ENCODE measurements at regions not wholly inside any gene's neighbourhood (a gene's known extent, or its start where the extent isn't known, plus 50 kb on each side); places are given as distances from the start of the nearest gene placed in this dataset.

DNA sequence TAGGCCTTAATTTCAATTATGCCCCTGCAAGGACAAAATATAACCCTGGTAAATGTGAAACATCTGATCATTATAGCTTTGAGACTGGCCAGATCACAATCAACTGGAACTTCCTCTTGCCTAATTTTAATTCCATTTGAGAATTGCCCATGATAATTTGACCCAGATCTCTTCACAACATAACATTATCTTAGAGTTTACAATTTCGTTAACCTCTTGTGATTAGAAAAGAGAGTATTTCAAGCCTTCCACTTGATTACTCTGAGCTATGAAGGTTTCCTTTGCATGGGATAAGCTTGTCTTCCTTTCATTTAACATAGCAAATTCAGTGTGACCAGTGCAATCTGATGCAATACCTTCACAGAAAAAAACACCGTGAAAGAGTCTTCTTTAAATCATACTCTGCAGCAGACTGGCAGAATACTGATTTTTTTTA is 143.6 kb downstream of the DUSP6 start:
- no peak for TF ChIP-seq EP300 (IDR thresholded peaks at IDR 0.05)
- no peak for TF ChIP-seq POLR2A (IDR thresholded peaks at IDR 0.05)
- no peak for TF ChIP-seq CTCF (IDR thresholded peaks at IDR 0.05)
- H3K27ac ChIP-seq: no peak overlapping the region
- H3K4me3 ChIP-seq: no peak overlapping the region
- H3K4me1 ChIP-seq (ENCODE audit: insufficient read depth): no peaks in the 10 kb centered on the region
- WGBS, 3 donors: 87 to 90% (median 87%) methylated on average over 2 of the region's 2 CpGs
- H3K27me3 ChIP-seq: no peaks in the 10 kb centered on the region
- no peaks in the 10 kb centered on the region for H3K9me3 ChIP-seq
- DNase-seq: no peak
- intact Hi-C loops (cut with DNase I): no loop called here
- no peaks in the 10 kb centered on the region for H3K36me3 ChIP-seq

DNA sequence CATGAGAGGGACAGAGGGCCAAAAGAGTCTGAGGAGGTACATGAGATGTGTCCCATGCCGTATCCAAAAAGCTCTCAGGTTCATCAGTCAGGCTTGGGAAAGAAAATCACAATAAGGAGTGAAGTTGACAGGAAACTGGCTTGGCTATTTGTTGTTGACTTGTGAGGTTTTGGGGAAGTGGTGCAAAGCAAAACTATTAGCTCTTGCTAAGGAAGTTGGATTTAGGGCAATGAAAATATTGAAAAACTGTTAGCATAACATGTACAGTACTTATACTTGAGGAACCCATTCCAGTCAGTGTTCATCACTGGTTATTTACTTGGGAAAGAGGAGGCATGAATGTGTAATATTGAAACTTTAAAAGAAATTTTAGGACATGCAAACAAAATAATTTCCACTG is 145.9 kb downstream of the DUSP6 start:
- TF ChIP-seq EP300 (IDR thresholded peaks at IDR 0.05): no peak
- no peak for TF ChIP-seq CTCF (IDR thresholded peaks at IDR 0.05)
- TF ChIP-seq POLR2A (IDR thresholded peaks at IDR 0.05): no peak
- Histone ChIP-seq H3K9me3 (no peaks in the 10 kb centered on the region), H3K36me3 (no peaks in the 10 kb centered on the region), H3K4me3 (no peak overlapping the region), H3K27ac (no peak overlapping the region), H3K27me3 (no peaks in the 10 kb centered on the region), H3K4me1 (ENCODE audit: insufficient read depth) (no peaks in the 10 kb centered on the region)
- intact Hi-C loops (cut with DNase I): no loop called here
- DNase-seq: no peak
- WGBS, 3 donors: 86 to 89% (median 88%) methylated on average over 1 of the region's 1 CpG

DNA sequence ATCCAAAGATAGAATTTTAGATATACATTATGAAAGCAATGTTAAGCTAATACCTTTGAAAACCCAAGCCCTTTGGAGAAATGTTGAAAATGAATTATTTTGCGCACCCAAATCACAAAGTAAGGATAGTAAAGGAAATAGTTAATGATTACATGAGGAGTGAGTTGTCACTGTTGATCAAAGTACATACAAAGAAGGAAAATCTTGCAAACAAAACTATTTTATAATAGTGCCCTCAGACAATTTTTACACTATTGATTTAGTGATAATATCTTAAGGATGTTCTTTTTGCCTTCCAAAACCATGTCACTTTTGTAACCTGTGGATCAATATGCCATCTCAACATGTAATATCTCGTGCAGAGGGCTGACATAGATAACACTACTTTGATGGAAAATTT is 146.8 kb downstream of the DUSP6 start:
- TF ChIP-seq EP300 (IDR thresholded peaks at IDR 0.05) (no peak), POLR2A (IDR thresholded peaks at IDR 0.05) (no peak), CTCF (IDR thresholded peaks at IDR 0.05) (no peak)
- 91 to 97% (median 96%) methylated on average over 2 of the region's 2 CpGs for WGBS, 3 donors
- Histone ChIP-seq H3K27me3 (no peaks in the 10 kb centered on the region), H3K9me3 (no peaks in the 10 kb centered on the region), H3K36me3 (no peaks in the 10 kb centered on the region), H3K4me1 (ENCODE audit: insufficient read depth) (no peaks in the 10 kb centered on the region), H3K27ac (no peak overlapping the region), H3K4me3 (no peak overlapping the region)
- intact Hi-C loops (cut with DNase I): no loop called here
- DNase-seq: no peak

DNA sequence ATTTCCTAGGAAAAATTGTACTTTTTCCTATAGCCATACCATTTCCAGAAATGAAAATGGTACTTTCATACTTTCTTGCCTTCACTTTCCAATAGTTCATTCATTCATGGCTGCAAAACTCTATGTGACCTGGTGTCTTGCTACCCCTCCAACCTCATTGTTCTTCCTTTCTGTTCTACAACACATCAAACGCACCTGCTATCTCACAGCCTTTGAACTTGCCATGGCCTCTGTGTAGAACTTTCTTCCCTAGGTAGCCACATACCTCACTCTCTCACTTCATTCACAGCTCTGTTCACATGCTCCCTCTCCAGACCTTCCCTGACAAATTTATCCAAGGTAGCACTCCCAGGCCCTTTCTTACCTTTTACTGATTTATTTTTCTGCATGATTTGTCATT is 149.2 kb downstream of the DUSP6 start:
- Histone ChIP-seq H3K27ac (no peak overlapping the region), H3K36me3 (no peaks in the 10 kb centered on the region), H3K4me1 (ENCODE audit: insufficient read depth) (no peaks in the 10 kb centered on the region), H3K27me3 (no peaks in the 10 kb centered on the region), H3K4me3 (no peak overlapping the region), H3K9me3 (no peaks in the 10 kb centered on the region)
- TF ChIP-seq POLR2A (IDR thresholded peaks at IDR 0.05) (no peak), EP300 (IDR thresholded peaks at IDR 0.05) (no peak), CTCF (IDR thresholded peaks at IDR 0.05) (no peak)
- intact Hi-C loops (cut with DNase I): no loop called here
- 62 to 79% (median 75%) methylated on average over 1 of the region's 1 CpG for WGBS, 3 donors
- DNase-seq: no peak

- no peaks in the 10 kb centered on the region for H3K9me3 ChIP-seq
These were observed 152.1 kb downstream of the DUSP6 start for GRCh38 chr12:89200217-89200616.

More at GRCh38 chr12:89200217-89200616, 152.1 kb downstream of the DUSP6 start:
- Histone ChIP-seq H3K4me1 (ENCODE audit: insufficient read depth) (no peaks in the 10 kb centered on the region), H3K36me3 (no peaks in the 10 kb centered on the region), H3K27ac (no peak overlapping the region), H3K4me3 (no peak overlapping the region), H3K27me3 (no peaks in the 10 kb centered on the region)
- no peak for TF ChIP-seq POLR2A (IDR thresholded peaks at IDR 0.05)
- TF ChIP-seq CTCF (IDR thresholded peaks at IDR 0.05): no peak
- no peak for TF ChIP-seq EP300 (IDR thresholded peaks at IDR 0.05)
- no peak for DNase-seq
- intact Hi-C loops (cut with DNase I): no loop called here

Measured in ovary (tissue), 7 donors.